Neural cell (in vitro differentiated cells): ENCODE measurements at regions not wholly inside any gene's neighbourhood (a gene's known extent, or its start where the extent isn't known, plus 50 kb on each side); places are given as distances from the start of the nearest gene placed in this dataset.

ENCODE experiments used
- H2AFZ ChIP-seq: fragments of 200-600, 300-800 bp; sonication (generic), shearing (Covaris generic); 2 replicates; pipeline ENCODE4 v1.6.0; 2014; ENCODE audit warnings: low read depth, mild to moderate bottlenecking, antibody characterized with exemption, low read length, moderate library complexity
- H3F3A ChIP-seq: fragments of 200-600 bp; shearing (Covaris generic); 2 replicates; pipeline ENCODE4 v1.6.1; 2016; ENCODE audit warnings: mild to moderate bottlenecking, moderate library complexity, mixed read lengths, antibody characterized with exemption, low read length; ENCODE audit not compliant: insufficient read depth, poor library complexity, severe bottlenecking
- H3K27ac ChIP-seq: fragments of 200-600, 300-800 bp; sonication (generic), shearing (Covaris generic); 2 replicates; pipeline ENCODE4 v1.5.1; 2014; ENCODE audit warnings: mild to moderate bottlenecking, low read length, moderate library complexity
- H3K27me3 ChIP-seq: fragments of 300-800, 200-600 bp; sonication (generic), shearing (Covaris generic); 2 replicates; pipeline ENCODE4 v1.6.0; 2014; ENCODE audit warnings: mild to moderate bottlenecking, low read depth, low read length, moderate library complexity; ENCODE audit not compliant: insufficient read depth
- H3K36me3 ChIP-seq: fragments of 300-800, 200-600 bp; sonication (generic), shearing (Covaris generic); 2 replicates; pipeline ENCODE4 v1.5.1; 2014; ENCODE audit warnings: mild to moderate bottlenecking, antibody characterized with exemption, low read length, moderate library complexity; ENCODE audit not compliant: insufficient read depth
- H3K4me2 ChIP-seq: fragments of 300-800, 200-600 bp; sonication (generic), shearing (Covaris generic); 2 replicates; pipeline ENCODE4 v1.6.0; 2014; ENCODE audit warnings: mild to moderate bottlenecking, low read length
- H3K4me3 ChIP-seq: fragments of 300-800, 200-600 bp; sonication (generic), shearing (Covaris generic); 2 replicates; pipeline ENCODE4 v1.5.1; 2014; ENCODE audit warnings: mild to moderate bottlenecking, low read length, moderate library complexity
- H3K79me2 ChIP-seq: fragments of 200-600 bp; shearing (Covaris generic); replicated peaks from 2 replicates; pipeline ENCODE4 v1.6.0; 2014; ENCODE audit warnings: mild to moderate bottlenecking, low read length, moderate library complexity; ENCODE audit not compliant: insufficient read depth
- H3K9ac ChIP-seq: fragments of 300-800, 200-600 bp; sonication (generic), shearing (Covaris generic); 2 replicates; pipeline ENCODE4 v1.6.1; 2016; ENCODE audit warnings: mild to moderate bottlenecking, low read length, mixed read lengths
- H3K9me2 ChIP-seq: fragments of 200-600 bp; shearing (Covaris generic); 2 replicates; pipeline ENCODE4 v1.6.1; 2016; ENCODE audit warnings: mild to moderate bottlenecking, low read length, mixed read lengths; ENCODE audit not compliant: insufficient read depth
- H3K9me3 ChIP-seq: fragments of 200-600, 300-800 bp; sonication (generic), shearing (Covaris generic); 2 replicates; pipeline ENCODE4 v1.6.1; 2016; ENCODE audit warnings: mild to moderate bottlenecking, mixed run types, low read length, moderate library complexity, mixed read lengths
- H4K20me1 ChIP-seq: fragments of 200-600 bp; shearing (Covaris generic); 2 replicates; pipeline ENCODE4 v1.6.1; 2016; ENCODE audit warnings: mild to moderate bottlenecking, mixed run types; ENCODE audit not compliant: insufficient read depth
- CTCF ChIP-seq: fragments of 450-650 bp; IDR thresholded peaks from 2 replicates; pipeline ENCODE4 v1.5.1; 2014; ENCODE audit warnings: antibody characterized with exemption, mild to moderate bottlenecking, moderate library complexity; ENCODE audit not compliant: poor library complexity, severe bottlenecking
- EP300 ChIP-seq: fragments of 450-650 bp; conservative IDR thresholded peaks from 2 replicates; pipeline ENCODE4 v1.6.1; 2014; ENCODE audit warnings: antibody characterized with exemption, mild to moderate bottlenecking, moderate library complexity; ENCODE audit not compliant: poor library complexity, severe bottlenecking
- EZH2 ChIP-seq: fragments of 200-600, 300-800 bp; shearing (Covaris generic), sonication (generic); IDR thresholded peaks from 2 replicates; pipeline ENCODE4 v1.6.1; 2014; ENCODE audit warnings: antibody characterized with exemption, low read length, borderline replicate concordance, mild to moderate bottlenecking; ENCODE audit not compliant: insufficient read depth, poor library complexity, severe bottlenecking
- MXI1 ChIP-seq: fragments of 450-650 bp; conservative IDR thresholded peaks from 2 replicates; pipeline ENCODE4 v1.6.1; 2014; ENCODE audit warnings: antibody characterized with exemption, mild to moderate bottlenecking; ENCODE audit not compliant: poor library complexity, severe bottlenecking
- POLR2AphosphoS5 ChIP-seq: IDR thresholded peaks from 2 replicates; pipeline ENCODE4 v1.6.1; 2012
- RAD21 ChIP-seq: fragments of 450-650 bp; conservative IDR thresholded peaks from 2 replicates; pipeline ENCODE4 v1.6.1; 2014; ENCODE audit warnings: antibody characterized with exemption, mild to moderate bottlenecking, moderate library complexity
- REST ChIP-seq: IDR thresholded peaks from 2 replicates; pipeline ENCODE4 v1.6.1; 2012; ENCODE audit warnings: borderline replicate concordance
- SMC3 ChIP-seq: fragments of 450-650 bp; conservative IDR thresholded peaks from 2 replicates; pipeline ENCODE4 v1.6.1; 2014; ENCODE audit warnings: antibody characterized with exemption, mild to moderate bottlenecking, moderate library complexity; ENCODE audit not compliant: poor library complexity
- TAF1 ChIP-seq: IDR thresholded peaks from 2 replicates; pipeline ENCODE4 v1.6.1; 2012; ENCODE audit warnings: low read depth

GRCh38 chr22:27507935-27508526 is 293.5 kb downstream of the MN1 start:
- no peaks in the 10 kb centered on the region for H3K9me3 ChIP-seq
- H3K27ac ChIP-seq = no peak overlapping the region
- no peak overlapping the region for H3K4me3 ChIP-seq
- H3K36me3 ChIP-seq = no peaks in the 10 kb centered on the region
- no peak overlapping the region for H2AFZ ChIP-seq
- no peak overlapping the region for H3K4me2 ChIP-seq
- no peaks in the 10 kb centered on the region for H3K9me2 ChIP-seq
- no peaks in the 10 kb centered on the region for H3K27me3 ChIP-seq
- no peak for TF ChIP-seq EZH2
- no peak for TF ChIP-seq REST
- no peak for TF ChIP-seq POLR2AphosphoS5
- no peak for TF ChIP-seq TAF1
- no peak for TF ChIP-seq EP300
- no peak for TF ChIP-seq CTCF
- TF ChIP-seq SMC3 = no peak
- no peak for TF ChIP-seq MXI1
- no peak for TF ChIP-seq RAD21
- no peaks in the 10 kb centered on the region for H3F3A ChIP-seq
- no peaks in the 10 kb centered on the region for H3K79me2 ChIP-seq
- no peaks in the 10 kb centered on the region for H4K20me1 ChIP-seq
- no peak overlapping the region for H3K9ac ChIP-seq

- H3K27ac ChIP-seq = no peak overlapping the region
- no peaks in the 10 kb centered on the region for H3K79me2 ChIP-seq
- no peak overlapping the region for H2AFZ ChIP-seq
- H3K4me3 ChIP-seq = no peak overlapping the region
- no peaks in the 10 kb centered on the region for H3K27me3 ChIP-seq
- no peaks in the 10 kb centered on the region for H3K9me2 ChIP-seq
- H4K20me1 ChIP-seq = no peaks in the 10 kb centered on the region
- no peaks in the 10 kb centered on the region for H3F3A ChIP-seq
- TF ChIP-seq TAF1 = no peak
- TF ChIP-seq SMC3 = no peak
- TF ChIP-seq CTCF = no peak
- TF ChIP-seq MXI1 = no peak
- no peak for TF ChIP-seq EZH2
- no peak for TF ChIP-seq RAD21
- TF ChIP-seq POLR2AphosphoS5 = no peak
- no peak for TF ChIP-seq EP300
- TF ChIP-seq REST = no peak
- H3K4me2 ChIP-seq = no peak overlapping the region
- no peaks in the 10 kb centered on the region for H3K36me3 ChIP-seq
- no peak overlapping the region for H3K9ac ChIP-seq
- H3K9me3 ChIP-seq = no peaks in the 10 kb centered on the region
These were observed 292.2 kb downstream of the MN1 start for GRCh38 chr22:27509132-27509920.
